AG04449 (cell line): ENCODE measurements at regions not wholly inside any gene's neighbourhood (a gene's known extent, or its start where the extent isn't known, plus 50 kb on each side); places are given as distances from the start of the nearest gene placed in this dataset.

ENCODE experiments used
- CTCF ChIA-PET: fragments of 350-600 bp; formaldehyde crosslinking; extraction: SDS; loops from one replicate; lab custom pipeline; 2021; ENCODE audit warnings: antibody characterized with exemption; lab: Yijun Ruan, JAX
- POLR2A ChIA-PET: fragments of 400-600, 350-600 bp; formaldehyde crosslinking; extraction: SDS; loops from one replicate; lab custom pipeline; 2020; ENCODE audit warnings: antibody characterized with exemption, inconsistent platforms; lab: Yijun Ruan, JAX
- DNase-seq: peaks from one replicate; pipeline ENCODE4 v3.0.0-alpha.2; 2010; ENCODE audit warnings: low read depth, low spot score
- H3K4me3 ChIP-seq: 2 replicates; pipeline ENCODE4 v1.5.1; 2011; ENCODE audit warnings: low read depth, mild to moderate bottlenecking, control low read depth, low read length
- TF ChIP-seq, protein P1 (sequence below): IDR thresholded peaks from one replicate; pipeline ENCODE4 v1.5.1; 2011; ENCODE audit warnings: mild to moderate bottlenecking, moderate library complexity, low read length, control low read depth, inconsistent platforms; ENCODE audit not compliant: insufficient read depth; ENCODE audit errors: missing control alignments

DNA sequence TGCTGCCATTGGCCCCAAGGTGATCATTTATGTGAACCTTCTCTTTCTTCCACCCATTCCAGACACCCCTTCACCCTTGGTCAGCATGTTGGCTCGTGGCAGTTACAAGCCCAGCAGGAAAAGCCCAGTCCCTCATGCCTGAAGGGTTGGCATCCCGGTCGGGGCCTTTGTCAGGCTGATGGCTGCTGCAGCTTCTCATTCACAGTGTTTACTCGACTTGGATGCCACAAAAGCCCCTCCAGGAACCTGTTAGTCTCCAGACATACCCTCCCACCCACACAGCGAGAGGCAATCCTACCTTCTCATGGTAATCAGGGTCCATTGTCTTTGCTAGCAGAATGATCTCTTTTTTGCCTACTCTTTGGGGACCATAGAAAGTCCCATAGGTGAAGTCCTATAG is 200.8 kb upstream of the PFKP start:
- no peak for DNase-seq
- ChIA-PET CTCF (no interaction called here), POLR2A (no interaction called here)
- TF ChIP-seq, protein P1, sequence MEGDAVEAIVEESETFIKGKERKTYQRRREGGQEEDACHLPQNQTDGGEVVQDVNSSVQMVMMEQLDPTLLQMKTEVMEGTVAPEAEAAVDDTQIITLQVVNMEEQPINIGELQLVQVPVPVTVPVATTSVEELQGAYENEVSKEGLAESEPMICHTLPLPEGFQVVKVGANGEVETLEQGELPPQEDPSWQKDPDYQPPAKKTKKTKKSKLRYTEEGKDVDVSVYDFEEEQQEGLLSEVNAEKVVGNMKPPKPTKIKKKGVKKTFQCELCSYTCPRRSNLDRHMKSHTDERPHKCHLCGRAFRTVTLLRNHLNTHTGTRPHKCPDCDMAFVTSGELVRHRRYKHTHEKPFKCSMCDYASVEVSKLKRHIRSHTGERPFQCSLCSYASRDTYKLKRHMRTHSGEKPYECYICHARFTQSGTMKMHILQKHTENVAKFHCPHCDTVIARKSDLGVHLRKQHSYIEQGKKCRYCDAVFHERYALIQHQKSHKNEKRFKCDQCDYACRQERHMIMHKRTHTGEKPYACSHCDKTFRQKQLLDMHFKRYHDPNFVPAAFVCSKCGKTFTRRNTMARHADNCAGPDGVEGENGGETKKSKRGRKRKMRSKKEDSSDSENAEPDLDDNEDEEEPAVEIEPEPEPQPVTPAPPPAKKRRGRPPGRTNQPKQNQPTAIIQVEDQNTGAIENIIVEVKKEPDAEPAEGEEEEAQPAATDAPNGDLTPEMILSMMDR = no peak
- no peak overlapping the region for H3K4me3 ChIP-seq

GRCh38 chr10:2861632-2862210 is 205.6 kb upstream of the PFKP start:
- H3K4me3 ChIP-seq = no peak overlapping the region
- DNase-seq = no peak
- TF ChIP-seq, protein P1 = no peak
- ChIA-PET CTCF (no interaction called here), POLR2A (no interaction called here)

- ChIA-PET CTCF (no interaction called here), POLR2A (no interaction called here)
- TF ChIP-seq, protein P1 = no peak
- no peak overlapping the region for H3K4me3 ChIP-seq
- no peak for DNase-seq
These were observed 208.9 kb upstream of the PFKP start for GRCh38 chr10:2858452-2858851.

DNA sequence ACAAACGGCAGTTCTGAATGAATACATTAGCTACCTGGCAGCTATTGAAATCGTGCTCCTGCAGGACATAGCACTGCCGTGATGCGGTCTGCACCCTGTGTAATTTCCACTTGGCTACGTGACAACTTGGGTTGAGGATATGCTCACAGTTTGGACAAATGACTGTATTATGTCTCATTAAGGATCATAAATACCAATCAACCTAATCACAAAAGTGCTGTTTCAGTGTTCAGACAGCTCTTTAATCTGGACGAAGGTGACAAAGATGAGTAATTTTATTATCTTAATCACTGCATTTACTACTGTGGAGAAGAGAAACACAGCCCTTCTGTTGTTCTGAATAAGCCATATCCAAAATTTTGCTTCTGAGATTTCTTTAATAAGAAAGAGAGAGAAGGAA is 210.8 kb upstream of the PFKP start:
- TF ChIP-seq, protein P1 = no peak
- CTCF ChIA-PET = no interaction called here
- no peak for DNase-seq
- POLR2A ChIA-PET = no interaction called here
- no peak overlapping the region for H3K4me3 ChIP-seq

GRCh38 chr10:2852574-2853323 is 214.6 kb upstream of the PFKP start:
- ChIA-PET POLR2A (no interaction called here), CTCF (no interaction called here)
- TF ChIP-seq, protein P1 = no peak
- no peak for DNase-seq
- H3K4me3 ChIP-seq = no peak overlapping the region

- ChIA-PET POLR2A (no interaction called here), CTCF (no interaction called here)
- no peak for DNase-seq
- TF ChIP-seq, protein P1 = no peak
- no peak overlapping the region for H3K4me3 ChIP-seq
These were observed 215.8 kb upstream of the PFKP start for GRCh38 chr10:2851566-2851965.
